HG02678 (cell line): ENCODE measurements at regions not wholly inside any gene's neighbourhood (a gene's known extent, or its start where the extent isn't known, plus 50 kb on each side); places are given as distances from the start of the nearest gene placed in this dataset.
"Not testable (repeated sequence)": the region's sequence is repeated elsewhere in the genome, so short reads cannot be mapped to it uniquely, and the experiment has no call there.

Experiments
- ATAC-seq: cut with Tn5 transposase; IDR thresholded peaks from one replicate; pipeline ENCODE4 v1.9.1; 2021; ENCODE audit warnings: mild to moderate bottlenecking, moderate library complexity; ENCODE audit not compliant: unreplicated experiment

GRCh38 chr5:10130881-10131280 lies 118.8 kb downstream of the ATPSCKMT start:
- no peak for ATAC-seq

- ATAC-seq = no peak
Observed at GRCh38 chr5:10126900-10127299, 122.8 kb downstream of the ATPSCKMT start.

GRCh38 chr5:10125116-10125515 lies 124.6 kb downstream of the ATPSCKMT start:
- no peak for ATAC-seq

GRCh38 chr5:10124287-10124686 lies 125.4 kb downstream of the ATPSCKMT start:
- no peak for ATAC-seq

GRCh38 chr5:10123254-10123989 lies 126.3 kb downstream of the ATPSCKMT start:
- ATAC-seq = no peak

- ATAC-seq = no peak
Observed at GRCh38 chr5:10122076-10122726, 127.5 kb downstream of the ATPSCKMT start.

- ATAC-seq = no peak
Observed at GRCh38 chr5:10120934-10121333, 128.8 kb downstream of the ATPSCKMT start.

GRCh38 chr5:10118150-10118549 lies 131.5 kb downstream of the ATPSCKMT start:
- ATAC-seq = no peak

- no peak for ATAC-seq
Observed at GRCh38 chr5:10116594-10116993, 133.1 kb downstream of the ATPSCKMT start.

- no peak for ATAC-seq
Observed at GRCh38 chr5:10115669-10116068, 134.0 kb downstream of the ATPSCKMT start.

- no peak for ATAC-seq
Observed at GRCh38 chr5:10111571-10111970, 138.1 kb downstream of the ATPSCKMT start.

- no peak for ATAC-seq
Observed at GRCh38 chr5:10110228-10110627, 139.5 kb downstream of the ATPSCKMT start.

- no peak for ATAC-seq
Observed at GRCh38 chr5:10109299-10109698, 140.4 kb downstream of the ATPSCKMT start.

- ATAC-seq = no peak
Observed at GRCh38 chr5:10106806-10107205, 142.9 kb downstream of the ATPSCKMT start.

GRCh38 chr5:10106285-10106684 lies 143.4 kb downstream of the ATPSCKMT start:
- no peak for ATAC-seq

- no peak for ATAC-seq
Observed at GRCh38 chr5:10102706-10103497, 146.8 kb downstream of the ATPSCKMT start.

- ATAC-seq = not testable (repeated sequence)
Observed at GRCh38 chr5:10102235-10102634, 147.5 kb downstream of the ATPSCKMT start.

- ATAC-seq = no peak
Observed at GRCh38 chr5:10099548-10099947, 150.1 kb downstream of the ATPSCKMT start.

- ATAC-seq = no peak
Observed at GRCh38 chr5:10091701-10092100, 158.0 kb downstream of the ATPSCKMT start.

GRCh38 chr5:10090074-10090473 lies 159.6 kb downstream of the ATPSCKMT start:
- ATAC-seq = no peak

- no peak for ATAC-seq
Observed at GRCh38 chr5:10085185-10085584, 164.5 kb downstream of the ATPSCKMT start.

GRCh38 chr5:10081584-10081983 lies 168.1 kb downstream of the ATPSCKMT start:
- ATAC-seq = no peak
